ENCODE measurements at regions not wholly inside any gene's neighbourhood (a gene's known extent, or its start where the extent isn't known, plus 50 kb on each side); places are given as distances from the start of the nearest gene placed in this dataset.

GRCh38 chr5:73352649-73353230, 95.8 kb downstream of the FOXD1 start:
- Mint-ChIP-seq H3K36me3 (ENCODE audit: low read depth) (no peaks in the 10 kb centered on the region), H3K9me3 (peaks cover under 1% of the 10 kb centered on the region), H3K27ac (no peak overlapping the region), H3K4me1 (ENCODE audit: low read depth) (no peaks in the 10 kb centered on the region), H3K27me3 (ENCODE audit: low read depth) (peaks cover 9% of the 10 kb centered on the region), H3K4me3 (ENCODE audit: low read depth) (no peak overlapping the region)
- intact Hi-C loops (cut with micrococcal nuclease), result no loop called here
- no peak for DNase-seq (ENCODE audit: low spot score)

GRCh38 chr5:73352243-73352642, 96.3 kb downstream of the FOXD1 start:
- Mint-ChIP-seq H3K9me3 (peaks cover 5% of the 10 kb centered on the region), H3K27me3 (ENCODE audit: low read depth) (peaks cover 8% of the 10 kb centered on the region), H3K27ac (no peak overlapping the region), H3K36me3 (ENCODE audit: low read depth) (no peaks in the 10 kb centered on the region), H3K4me1 (ENCODE audit: low read depth) (no peaks in the 10 kb centered on the region), H3K4me3 (ENCODE audit: low read depth) (no peak overlapping the region)
- intact Hi-C loops (cut with micrococcal nuclease), result no loop called here
- DNase-seq (ENCODE audit: low spot score), result no peak

- Mint-ChIP-seq H3K4me1 (ENCODE audit: low read depth) (no peaks in the 10 kb centered on the region), H3K27me3 (ENCODE audit: low read depth) (peaks cover 8% of the 10 kb centered on the region), H3K4me3 (ENCODE audit: low read depth) (no peak overlapping the region), H3K27ac (no peak overlapping the region), H3K36me3 (ENCODE audit: low read depth) (no peaks in the 10 kb centered on the region), H3K9me3 (peaks cover 11% of the 10 kb centered on the region)
- no peak for DNase-seq (ENCODE audit: low spot score)
- intact Hi-C loops (cut with micrococcal nuclease), result no loop called here
These were observed 97.0 kb downstream of the FOXD1 start for GRCh38 chr5:73351593-73351992.

- intact Hi-C loops (cut with micrococcal nuclease), result no loop called here
- Mint-ChIP-seq H3K27ac (no peak overlapping the region), H3K36me3 (ENCODE audit: low read depth) (no peaks in the 10 kb centered on the region), H3K4me1 (ENCODE audit: low read depth) (no peaks in the 10 kb centered on the region), H3K9me3 (peaks cover 11% of the 10 kb centered on the region), H3K4me3 (ENCODE audit: low read depth) (no peak overlapping the region), H3K27me3 (ENCODE audit: low read depth) (peaks cover 3% of the 10 kb centered on the region)
- DNase-seq (ENCODE audit: low spot score), result no peak
These were observed 101.6 kb downstream of the FOXD1 start for GRCh38 chr5:73346878-73347408.

- Mint-ChIP-seq H3K4me1 (ENCODE audit: low read depth) (no peaks in the 10 kb centered on the region), H3K4me3 (ENCODE audit: low read depth) (no peak overlapping the region), H3K36me3 (ENCODE audit: low read depth) (no peaks in the 10 kb centered on the region), H3K27me3 (ENCODE audit: low read depth) (no peaks in the 10 kb centered on the region), H3K27ac (no peak overlapping the region), H3K9me3 (peaks cover 11% of the 10 kb centered on the region)
- intact Hi-C loops (cut with micrococcal nuclease), result no loop called here
- DNase-seq (ENCODE audit: low spot score), result no peak
These were observed 103.7 kb downstream of the FOXD1 start for GRCh38 chr5:73344835-73345234.

- Mint-ChIP-seq H3K4me1 (ENCODE audit: low read depth) (no peaks in the 10 kb centered on the region), H3K4me3 (ENCODE audit: low read depth) (no peak overlapping the region), H3K9me3 (no peaks in the 10 kb centered on the region), H3K27ac (no peak overlapping the region), H3K27me3 (ENCODE audit: low read depth) (peaks cover 10% of the 10 kb centered on the region), H3K36me3 (ENCODE audit: low read depth) (no peaks in the 10 kb centered on the region)
- intact Hi-C loops (cut with micrococcal nuclease), result no loop called here
- no peak for DNase-seq (ENCODE audit: low spot score)
These were observed 108.9 kb downstream of the FOXD1 start for GRCh38 chr5:73339711-73340110.

- Mint-ChIP-seq H3K4me1 (ENCODE audit: low read depth) (no peaks in the 10 kb centered on the region), H3K27me3 (ENCODE audit: low read depth) (peaks cover 10% of the 10 kb centered on the region), H3K9me3 (no peaks in the 10 kb centered on the region), H3K36me3 (ENCODE audit: low read depth) (no peaks in the 10 kb centered on the region), H3K4me3 (ENCODE audit: low read depth) (no peak overlapping the region), H3K27ac (no peak overlapping the region)
- DNase-seq (ENCODE audit: low spot score), result no peak
- intact Hi-C loops (cut with micrococcal nuclease), result no loop called here
These were observed 109.5 kb downstream of the FOXD1 start for GRCh38 chr5:73339051-73339575.

GRCh38 chr5:73338256-73339050, 110.1 kb downstream of the FOXD1 start:
- H3K9me3 Mint-ChIP-seq, result no peaks in the 10 kb centered on the region
- H3K4me1 Mint-ChIP-seq (ENCODE audit: low read depth), result no peaks in the 10 kb centered on the region
- H3K4me3 Mint-ChIP-seq (ENCODE audit: low read depth), result no peak overlapping the region
- H3K27me3 Mint-ChIP-seq (ENCODE audit: low read depth), result peaks cover 10% of the 10 kb centered on the region
- intact Hi-C loops (cut with micrococcal nuclease), result no loop called here
- no peak for DNase-seq (ENCODE audit: low spot score)
- H3K36me3 Mint-ChIP-seq (ENCODE audit: low read depth), result no peaks in the 10 kb centered on the region
- H3K27ac Mint-ChIP-seq, result no peak overlapping the region

- Mint-ChIP-seq H3K36me3 (ENCODE audit: low read depth) (no peaks in the 10 kb centered on the region), H3K27ac (no peak overlapping the region), H3K9me3 (no peaks in the 10 kb centered on the region), H3K27me3 (ENCODE audit: low read depth) (peaks cover 10% of the 10 kb centered on the region), H3K4me1 (ENCODE audit: low read depth) (no peaks in the 10 kb centered on the region), H3K4me3 (ENCODE audit: low read depth) (no peak overlapping the region)
- intact Hi-C loops (cut with micrococcal nuclease), result no loop called here
- DNase-seq (ENCODE audit: low spot score), result no peak
These were observed 110.9 kb downstream of the FOXD1 start for GRCh38 chr5:73337586-73338255.

GRCh38 chr5:73336366-73336765, 112.2 kb downstream of the FOXD1 start:
- Mint-ChIP-seq H3K4me3 (ENCODE audit: low read depth) (no peak overlapping the region), H3K9me3 (no peaks in the 10 kb centered on the region), H3K27me3 (ENCODE audit: low read depth) (peaks cover 12% of the 10 kb centered on the region), H3K36me3 (ENCODE audit: low read depth) (no peaks in the 10 kb centered on the region), H3K4me1 (ENCODE audit: low read depth) (no peaks in the 10 kb centered on the region), H3K27ac (no peak overlapping the region)
- intact Hi-C loops (cut with micrococcal nuclease), result no loop called here
- DNase-seq (ENCODE audit: low spot score), result no peak

GRCh38 chr5:73333944-73334703, 114.5 kb downstream of the FOXD1 start:
- DNase-seq (ENCODE audit: low spot score), result no peak
- H3K36me3 Mint-ChIP-seq (ENCODE audit: low read depth), result no peaks in the 10 kb centered on the region
- H3K9me3 Mint-ChIP-seq, result no peaks in the 10 kb centered on the region
- no peak overlapping the region for H3K27ac Mint-ChIP-seq
- H3K4me3 Mint-ChIP-seq (ENCODE audit: low read depth), result no peak overlapping the region
- no peaks in the 10 kb centered on the region for H3K4me1 Mint-ChIP-seq (ENCODE audit: low read depth)
- intact Hi-C loops (cut with micrococcal nuclease), result no loop called here
- peaks cover 9% of the 10 kb centered on the region for H3K27me3 Mint-ChIP-seq (ENCODE audit: low read depth)

- H3K4me3 Mint-ChIP-seq (ENCODE audit: low read depth), result no peak overlapping the region
- no peak for DNase-seq (ENCODE audit: low spot score)
- H3K27ac Mint-ChIP-seq, result no peak overlapping the region
- no peaks in the 10 kb centered on the region for H3K4me1 Mint-ChIP-seq (ENCODE audit: low read depth)
- no peaks in the 10 kb centered on the region for H3K9me3 Mint-ChIP-seq
- peaks cover 2% of the 10 kb centered on the region for H3K27me3 Mint-ChIP-seq (ENCODE audit: low read depth)
- no peaks in the 10 kb centered on the region for H3K36me3 Mint-ChIP-seq (ENCODE audit: low read depth)
- intact Hi-C loops (cut with micrococcal nuclease), result no loop called here
These were observed 118.0 kb downstream of the FOXD1 start for GRCh38 chr5:73330613-73331012.

Measured in activated T-helper 2 cell treated with anti-CD3 and anti-CD28 coated beads, Interferon-gamma antibody, Interleukin-2, Interleukin-4, amounts not matched to agents 10 μg/mL and 5 μg/mL and 100 μg/mL, durations not matched to agents 14 hours and 24 hours and 36 hours (primary cell).